ENCODE measurements at regions not wholly inside any gene's neighbourhood (a gene's known extent, or its start where the extent isn't known, plus 50 kb on each side); places are given as distances from the start of the nearest gene placed in this dataset.

- H3K4me3 ChIP-seq = no peak overlapping the region
- no peaks in the 10 kb centered on the region for H3K27me3 ChIP-seq
- no peaks in the 10 kb centered on the region for H3K4me1 ChIP-seq (replicated peaks in 1 of 2)
- DNase-seq = no peak
- no peaks in the 10 kb centered on the region for H3K9me3 ChIP-seq (replicated peaks in 1 of 3)
- WGBS, 4 donors = 53 to 76% (median 73%) methylated on average over 2 of the region's 2 CpGs
- TF ChIP-seq POLR2A (IDR thresholded peaks at IDR 0.05) (no peak), CTCF (IDR thresholded peaks at IDR 0.05) (no peak)
- no peak overlapping the region for H3K27ac ChIP-seq
- no peaks in the 10 kb centered on the region for H3K36me3 ChIP-seq (replicated peaks in 1 of 2)
- intact Hi-C loops (cut with DNase I) = no loop called here
These were observed 348.8 kb downstream of the TPBG start for GRCh38 chr6:82712389-82712788.

GRCh38 chr6:82712826-82713225 lies 349.2 kb downstream of the TPBG start:
- Histone ChIP-seq H3K9me3 (replicated peaks in 1 of 3) (no peaks in the 10 kb centered on the region), H3K36me3 (replicated peaks in 1 of 2) (no peaks in the 10 kb centered on the region), H3K4me1 (replicated peaks in 1 of 2) (no peaks in the 10 kb centered on the region), H3K27ac (no peak overlapping the region), H3K4me3 (no peak overlapping the region), H3K27me3 (no peaks in the 10 kb centered on the region)
- 25 to 37% (median 31%) methylated on average over 1 of the region's 1 CpG for WGBS, 4 donors
- DNase-seq = no peak
- intact Hi-C loops (cut with DNase I) = no loop called here
- TF ChIP-seq CTCF (IDR thresholded peaks at IDR 0.05) (peak in 4 of 6 experiments; percentile 5 to 38 (median 10)), POLR2A (IDR thresholded peaks at IDR 0.05) (no peak)

- intact Hi-C loops (cut with DNase I) = no loop called here
- Histone ChIP-seq H3K4me1 (replicated peaks in 1 of 2) (no peaks in the 10 kb centered on the region), H3K27ac (no peak overlapping the region), H3K9me3 (replicated peaks in 1 of 3) (no peaks in the 10 kb centered on the region), H3K27me3 (no peaks in the 10 kb centered on the region), H3K4me3 (no peak overlapping the region), H3K36me3 (replicated peaks in 1 of 2) (no peaks in the 10 kb centered on the region)
- DNase-seq = no peak
- WGBS, 4 donors = 77 to 89% (median 81%) methylated on average over 4 of the region's 4 CpGs
- TF ChIP-seq POLR2A (IDR thresholded peaks at IDR 0.05) = no peak
- TF ChIP-seq CTCF (IDR thresholded peaks at IDR 0.05) = no peak
These were observed 344.6 kb downstream of the UBE3D start for GRCh38 chr6:82720992-82721391.

DNA sequence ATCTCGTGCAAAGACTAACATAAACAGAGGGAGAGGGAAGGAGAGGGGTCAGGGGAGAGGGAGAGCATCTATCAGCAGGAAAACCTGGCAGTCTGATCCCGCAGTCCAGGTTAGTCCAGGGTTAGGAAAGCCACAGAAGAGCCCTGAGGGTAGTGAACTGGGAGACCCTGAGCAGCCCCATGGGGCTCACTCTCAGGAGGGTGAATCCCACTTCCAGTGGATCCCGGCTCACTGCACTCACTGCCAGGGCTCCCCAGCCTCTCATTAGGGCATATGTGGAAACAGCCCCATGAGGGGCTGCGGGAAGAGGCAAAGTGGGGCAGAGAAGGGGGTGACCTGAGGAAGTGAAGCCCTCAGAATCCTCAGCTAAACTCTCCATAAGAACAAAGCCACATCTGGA lies 329.9 kb downstream of the UBE3D start:
- H3K4me1 ChIP-seq (replicated peaks in 1 of 2) = no peaks in the 10 kb centered on the region
- WGBS, 4 donors = 57 to 68% (median 62%) methylated on average over 4 of the region's 4 CpGs
- intact Hi-C loops (cut with DNase I) = no loop called here
- no peaks in the 10 kb centered on the region for H3K9me3 ChIP-seq (replicated peaks in 1 of 3)
- no peak for TF ChIP-seq CTCF (IDR thresholded peaks at IDR 0.05)
- no peak for TF ChIP-seq POLR2A (IDR thresholded peaks at IDR 0.05)
- no peaks in the 10 kb centered on the region for H3K27me3 ChIP-seq
- no peak overlapping the region for H3K27ac ChIP-seq
- no peak overlapping the region for H3K4me3 ChIP-seq
- no peaks in the 10 kb centered on the region for H3K36me3 ChIP-seq (replicated peaks in 1 of 2)
- DNase-seq = no peak
